Gastrocnemius medialis (tissue), 4 donors: ENCODE measurements at regions not wholly inside any gene's neighbourhood (a gene's known extent, or its start where the extent isn't known, plus 50 kb on each side); places are given as distances from the start of the nearest gene placed in this dataset.

Experiments
- POLR2A ChIP-seq, 2 donors: fragments of 450-650 bp; IDR thresholded peaks; one replicate each; pipeline ENCODE4 v1.6.1; 2017; ENCODE audit warnings: antibody characterized with exemption in 2 of 2, mild to moderate bottlenecking in 2 of 2, moderate library complexity in 2 of 2
- TF ChIP-seq, protein P1 (sequence below), 5 experiments: fragments of 450-650 bp in 3 of 5; fragments of 200-600 bp in 2 of 5; sonication (generic) in 2 of 5; IDR thresholded peaks in 4 of 5; conservative IDR thresholded peaks in 1 of 5; 1 replicate in 4 of 5; 2 replicates in 1 of 5; pipeline ENCODE4 v1.5.1; 2016 to 2019; ENCODE audit warnings: antibody characterized with exemption in 5 of 5, mild to moderate bottlenecking in 3 of 5, moderate library complexity in 3 of 5

DNA sequence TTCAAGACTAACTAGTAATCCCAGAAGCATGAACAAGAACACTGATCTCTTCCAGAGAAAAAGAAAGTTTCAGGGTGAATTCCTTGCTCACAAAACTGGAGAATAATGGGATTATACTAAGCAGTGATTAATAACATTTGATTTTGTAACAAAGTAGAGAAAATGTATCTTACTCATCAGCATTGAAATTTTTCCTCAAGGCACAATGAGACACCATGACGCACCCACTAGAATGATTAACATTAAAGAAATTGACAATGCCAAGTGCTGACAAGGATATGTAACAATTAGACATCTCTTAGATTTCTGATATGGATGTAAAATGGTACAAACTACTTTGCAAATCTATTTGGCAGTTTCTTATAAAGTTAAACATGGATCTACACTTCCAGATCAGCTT is 101.1 kb upstream of the EPHA4 start:
- no peak for TF ChIP-seq POLR2A (IDR thresholded peaks at IDR 0.05)
- TF ChIP-seq, protein P1, sequence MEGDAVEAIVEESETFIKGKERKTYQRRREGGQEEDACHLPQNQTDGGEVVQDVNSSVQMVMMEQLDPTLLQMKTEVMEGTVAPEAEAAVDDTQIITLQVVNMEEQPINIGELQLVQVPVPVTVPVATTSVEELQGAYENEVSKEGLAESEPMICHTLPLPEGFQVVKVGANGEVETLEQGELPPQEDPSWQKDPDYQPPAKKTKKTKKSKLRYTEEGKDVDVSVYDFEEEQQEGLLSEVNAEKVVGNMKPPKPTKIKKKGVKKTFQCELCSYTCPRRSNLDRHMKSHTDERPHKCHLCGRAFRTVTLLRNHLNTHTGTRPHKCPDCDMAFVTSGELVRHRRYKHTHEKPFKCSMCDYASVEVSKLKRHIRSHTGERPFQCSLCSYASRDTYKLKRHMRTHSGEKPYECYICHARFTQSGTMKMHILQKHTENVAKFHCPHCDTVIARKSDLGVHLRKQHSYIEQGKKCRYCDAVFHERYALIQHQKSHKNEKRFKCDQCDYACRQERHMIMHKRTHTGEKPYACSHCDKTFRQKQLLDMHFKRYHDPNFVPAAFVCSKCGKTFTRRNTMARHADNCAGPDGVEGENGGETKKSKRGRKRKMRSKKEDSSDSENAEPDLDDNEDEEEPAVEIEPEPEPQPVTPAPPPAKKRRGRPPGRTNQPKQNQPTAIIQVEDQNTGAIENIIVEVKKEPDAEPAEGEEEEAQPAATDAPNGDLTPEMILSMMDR (IDR thresholded peaks at IDR 0.05 in 4 of 5, conservative IDR thresholded peaks at IDR 0.05 in 1 of 5) = no peak
